HUDEP-2 (cell line): ENCODE measurements at regions not wholly inside any gene's neighbourhood (a gene's known extent, or its start where the extent isn't known, plus 50 kb on each side); places are given as distances from the start of the nearest gene placed in this dataset.
"Not testable (repeated sequence)": the region's sequence is repeated elsewhere in the genome, so short reads cannot be mapped to it uniquely, and the experiment has no call there.

Source experiments
- DNase-seq, 76 experiments: peaks; one replicate each; lab custom pipeline; 2025; ENCODE audit not compliant: unreplicated experiment in 76 of 76; lab: John Stamatoyannopoulos, UW

DNA sequence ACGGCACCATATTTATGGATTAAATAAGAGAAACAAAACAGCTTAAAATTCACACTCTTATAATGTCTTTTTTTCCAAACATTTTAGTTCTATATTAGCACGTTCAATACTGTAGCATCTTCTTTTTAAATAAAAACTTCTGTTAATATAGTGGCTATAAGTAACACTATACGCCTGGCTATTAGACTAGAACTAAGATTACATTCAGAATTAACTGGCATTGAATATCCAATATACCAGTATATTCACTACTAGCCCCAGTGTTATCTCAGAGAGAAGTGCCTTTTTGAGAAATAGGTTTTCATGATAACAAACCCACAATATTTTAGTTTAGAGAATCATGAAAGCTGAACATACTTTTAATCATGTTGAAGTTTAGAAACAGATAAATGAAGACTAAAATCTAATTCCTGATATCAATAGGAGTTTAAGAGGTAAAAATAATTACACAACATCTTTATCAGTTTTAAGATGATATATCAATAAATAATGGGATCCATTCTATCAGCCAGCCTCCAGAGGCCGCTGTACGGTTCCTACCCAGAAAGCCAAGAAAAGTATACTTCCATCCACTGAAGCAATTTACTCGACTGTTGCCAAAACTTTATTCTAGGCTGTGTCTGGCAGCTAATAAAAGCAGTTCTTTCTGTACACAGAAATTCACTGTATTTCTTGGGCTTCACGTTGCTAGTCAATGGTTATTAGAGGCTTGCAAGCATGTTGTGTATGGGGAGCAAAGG, 1113.4 kb upstream of the MIR17HG start:
- DNase-seq = peak in 1 of 76 experiments; percentile 7

DNA sequence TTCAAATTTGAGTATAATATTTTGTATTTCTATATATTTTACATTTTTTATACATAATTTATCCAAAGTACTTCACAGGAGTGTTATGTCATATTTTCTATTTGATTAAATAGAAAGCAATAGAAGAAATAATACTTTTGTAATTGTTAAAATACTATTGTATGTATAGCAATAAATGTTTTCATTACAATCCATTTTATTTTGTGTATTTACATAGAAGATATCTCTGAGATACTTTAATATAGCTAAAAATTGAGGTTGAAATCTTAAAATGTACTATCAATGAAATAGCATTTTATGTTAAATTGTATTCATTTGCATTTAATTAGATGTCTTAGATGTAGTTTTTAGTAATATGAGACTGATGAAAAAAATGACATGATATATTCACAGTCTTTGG, 1109.6 kb upstream of the MIR17HG start:
- DNase-seq = no peak

DNA sequence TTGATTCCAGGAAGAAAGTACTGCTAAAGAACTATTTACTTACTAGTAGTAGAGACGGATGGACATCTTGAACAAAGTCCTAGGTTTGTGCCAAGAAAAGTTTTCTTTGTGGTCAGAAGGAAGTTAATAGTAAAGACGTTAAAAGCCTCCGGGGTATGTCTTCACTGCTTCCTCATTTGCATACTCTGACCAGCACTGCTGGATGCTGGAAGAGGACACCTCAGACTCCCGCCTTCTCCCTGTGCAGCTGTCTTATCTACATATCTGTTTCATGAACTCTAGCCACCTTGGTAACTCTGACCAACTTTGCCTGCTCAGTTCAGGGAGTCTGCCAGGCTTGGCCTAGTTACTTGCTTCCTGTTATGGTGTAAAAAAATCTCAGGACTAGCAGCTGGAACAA, 1109.1 kb upstream of the MIR17HG start:
- DNase-seq = peak in 1 of 76 experiments; percentile 2

DNA sequence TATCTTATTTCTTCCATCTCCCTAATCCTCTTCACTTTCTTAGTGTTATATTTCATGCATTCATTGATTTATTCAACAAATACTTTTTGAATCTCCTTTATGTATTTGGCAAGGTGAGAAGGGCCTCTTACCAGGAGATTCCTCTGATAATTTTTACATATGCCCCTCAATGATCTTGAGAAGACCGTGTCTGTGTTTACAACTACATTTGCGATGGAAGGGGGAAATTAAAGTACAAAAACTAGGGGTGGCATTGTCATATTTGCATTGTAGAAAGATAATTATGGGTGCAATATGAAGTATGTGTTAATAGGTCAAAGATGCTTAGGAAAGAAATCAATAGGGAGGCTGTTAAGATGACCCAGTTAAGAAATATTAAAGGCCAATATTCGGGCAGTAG, 1108.4 kb upstream of the MIR17HG start:
- no peak for DNase-seq

DNA sequence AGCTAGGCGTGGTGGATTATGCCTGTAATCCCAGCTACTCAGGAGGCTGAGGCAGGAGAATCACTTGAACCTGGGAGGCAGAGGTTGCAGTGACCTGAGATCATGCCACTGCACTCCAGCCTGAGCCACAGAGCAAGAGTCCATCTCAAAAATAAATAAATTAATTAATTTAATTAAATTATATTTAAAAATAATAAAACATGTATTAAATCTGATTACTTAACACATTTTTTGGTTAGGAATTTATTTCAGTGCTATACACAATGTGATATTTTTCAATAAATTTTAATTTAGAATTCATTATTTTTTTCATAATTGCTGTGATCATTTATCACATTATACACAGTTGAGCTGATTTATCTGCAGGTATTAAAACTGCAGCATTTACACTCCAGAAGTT, 1101.5 kb upstream of the MIR17HG start:
- no peak for DNase-seq

DNA sequence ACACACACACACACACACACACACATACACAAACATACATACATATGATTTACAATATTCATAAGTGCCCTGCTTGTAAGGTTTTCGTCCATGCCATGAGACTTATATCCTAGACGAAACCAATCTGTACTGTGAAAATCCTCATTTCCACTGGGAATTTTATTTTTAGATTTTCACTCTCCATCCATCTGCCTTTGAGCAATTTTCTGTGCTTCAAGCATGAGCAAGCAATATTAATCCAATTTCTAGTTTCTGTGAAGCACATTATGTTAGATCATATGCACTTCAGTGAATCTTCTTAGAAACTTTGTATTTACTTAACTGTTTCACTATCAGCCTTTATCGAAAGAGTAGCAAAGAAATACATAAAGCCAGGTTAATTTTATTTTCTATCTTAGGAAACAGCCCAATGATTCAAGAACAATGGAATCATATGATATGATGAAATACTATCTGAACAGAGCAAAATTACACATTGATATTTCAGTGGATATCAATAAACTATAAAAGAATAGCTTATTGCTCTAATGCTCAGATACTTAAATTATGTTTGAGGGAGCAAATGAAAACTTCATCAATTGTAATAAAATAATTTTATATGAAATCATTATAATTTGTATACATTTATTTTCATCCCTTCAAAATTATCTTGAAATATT, 1100.7 kb upstream of the MIR17HG start:
- DNase-seq = no peak

DNA sequence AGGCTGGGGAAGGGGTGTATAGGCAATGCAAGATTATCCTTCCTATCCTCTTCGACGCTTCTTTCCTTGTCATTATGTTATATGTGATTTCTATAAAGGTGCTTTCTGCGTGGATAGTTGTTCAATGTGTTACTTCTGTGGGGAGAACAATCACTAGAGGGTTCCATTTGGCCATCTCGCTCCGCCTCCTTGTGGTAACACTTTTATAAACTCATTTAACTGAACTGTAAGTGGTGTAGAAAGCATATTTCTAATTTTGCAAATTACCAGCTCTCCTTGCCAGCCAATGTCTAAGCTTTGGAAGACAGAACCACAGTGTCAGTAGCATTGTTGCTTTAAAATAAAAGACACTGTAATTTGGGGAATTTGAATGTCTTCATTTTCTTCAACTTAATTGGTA, 1093.7 kb upstream of the MIR17HG start:
- DNase-seq = no peak

DNA sequence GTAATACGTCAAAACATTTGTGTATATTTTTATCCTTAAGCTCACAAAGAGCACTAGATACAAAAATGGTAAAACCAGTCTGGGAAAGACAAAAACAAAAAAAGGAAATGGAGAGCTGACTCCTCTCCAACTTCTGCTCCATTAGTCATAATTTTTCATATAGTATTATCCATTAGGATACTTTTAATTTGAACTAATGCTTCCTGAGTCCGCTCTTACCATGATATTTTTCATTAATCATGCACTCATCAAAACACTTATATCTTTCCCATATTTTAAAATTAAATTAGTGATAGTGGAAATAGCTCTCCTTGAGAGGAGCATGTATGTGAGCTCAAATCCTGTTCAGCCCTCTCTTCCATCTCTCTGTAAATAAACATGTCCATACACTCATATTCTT, 1093.0 kb upstream of the MIR17HG start:
- no peak for DNase-seq

DNA sequence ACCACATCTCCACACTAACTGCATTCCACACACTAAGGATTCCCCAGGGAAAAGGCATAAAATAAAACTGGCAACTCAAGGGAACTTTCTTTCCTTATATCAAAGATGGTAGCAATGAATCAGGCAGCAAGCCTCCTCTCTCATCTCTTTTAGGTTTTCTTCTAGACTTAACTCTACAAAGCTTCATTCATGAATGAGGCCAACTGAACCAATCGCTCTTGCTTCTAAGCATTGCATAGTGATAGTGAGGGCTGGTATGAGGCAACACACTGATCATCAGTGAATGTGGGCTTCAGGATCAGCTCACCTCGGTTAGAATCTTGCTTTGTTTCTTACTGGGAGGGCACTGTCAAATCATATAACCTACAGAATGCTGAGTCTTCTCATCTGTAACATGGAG, 1090.7 kb upstream of the MIR17HG start:
- DNase-seq = no peak

DNA sequence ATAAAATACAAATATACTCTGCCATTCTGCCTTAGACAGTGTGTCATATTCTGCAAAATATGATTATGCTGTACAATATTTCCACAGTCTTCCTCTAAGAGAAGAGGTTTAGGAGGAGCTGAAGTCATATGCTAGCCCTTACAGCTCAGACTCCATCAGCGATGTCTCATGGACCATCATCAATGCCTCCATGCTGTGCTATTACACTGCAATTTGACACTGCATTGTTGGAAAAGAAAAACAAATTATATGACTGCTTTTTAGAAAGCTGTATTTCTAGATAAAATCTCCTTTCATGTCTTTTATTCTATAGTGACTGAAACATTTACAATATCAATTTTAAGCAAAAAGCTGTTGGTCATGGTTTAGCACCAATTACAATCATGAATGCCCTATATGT, 1089.4 kb upstream of the MIR17HG start:
- no peak for DNase-seq

DNA sequence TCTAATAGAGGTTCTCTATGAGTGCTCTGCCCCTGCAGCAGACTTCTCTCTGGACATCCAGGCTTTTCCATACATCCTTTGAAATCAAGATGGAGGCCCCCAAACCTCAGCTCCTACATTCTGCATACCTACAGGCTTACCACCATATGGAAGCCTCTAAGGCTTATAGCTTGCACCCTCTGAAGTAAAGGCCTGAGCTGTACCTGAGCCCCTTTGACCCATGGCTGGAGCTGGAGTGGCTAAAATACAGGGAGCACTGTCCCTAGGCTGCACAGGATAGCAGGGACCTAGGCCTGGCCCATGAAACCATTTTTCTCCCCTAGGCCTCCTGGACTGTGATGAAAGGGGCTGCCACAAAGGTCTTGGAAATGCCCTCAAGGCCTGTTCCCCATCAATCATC, 1086.1 kb upstream of the MIR17HG start:
- no peak for DNase-seq

DNA sequence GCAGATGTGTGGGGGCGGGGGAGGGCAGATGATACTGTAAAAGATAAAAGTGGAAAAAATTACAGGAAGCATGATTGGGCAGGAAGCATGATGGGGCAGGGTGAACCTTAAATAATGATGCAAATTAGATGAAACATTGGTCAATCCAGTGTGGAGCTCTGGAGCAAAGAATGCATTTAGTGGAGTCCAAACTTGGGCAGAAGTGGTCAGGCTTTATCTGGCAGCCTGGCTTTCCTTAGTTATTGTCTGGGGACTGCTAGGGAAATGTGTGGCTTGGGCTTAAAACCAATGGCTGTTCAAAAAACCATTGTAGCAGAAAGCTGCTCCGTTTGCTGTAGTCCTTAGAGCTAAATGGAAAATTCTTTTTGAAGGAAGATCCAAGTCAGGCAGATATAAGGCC, 1077.3 kb upstream of the MIR17HG start:
- no peak for DNase-seq

DNA sequence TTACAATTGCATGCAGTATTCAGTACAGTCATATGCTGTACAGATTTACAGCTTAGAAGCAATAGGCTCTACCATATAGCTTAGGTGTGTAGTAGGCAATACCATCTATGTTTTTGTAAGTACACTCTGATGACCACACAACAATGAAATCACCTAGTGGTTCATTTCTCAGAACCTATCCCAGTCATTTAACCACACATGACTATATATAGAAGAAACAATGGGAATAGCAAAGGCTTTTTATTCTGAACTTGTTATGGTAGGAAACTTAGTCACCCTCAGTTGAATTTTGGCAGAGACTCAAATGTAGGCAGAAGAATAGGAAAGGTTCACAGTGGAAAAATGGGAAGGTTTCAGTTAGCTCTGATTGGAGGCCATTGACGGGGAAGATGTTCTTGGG, 1075.1 kb upstream of the MIR17HG start:
- no peak for DNase-seq

DNA sequence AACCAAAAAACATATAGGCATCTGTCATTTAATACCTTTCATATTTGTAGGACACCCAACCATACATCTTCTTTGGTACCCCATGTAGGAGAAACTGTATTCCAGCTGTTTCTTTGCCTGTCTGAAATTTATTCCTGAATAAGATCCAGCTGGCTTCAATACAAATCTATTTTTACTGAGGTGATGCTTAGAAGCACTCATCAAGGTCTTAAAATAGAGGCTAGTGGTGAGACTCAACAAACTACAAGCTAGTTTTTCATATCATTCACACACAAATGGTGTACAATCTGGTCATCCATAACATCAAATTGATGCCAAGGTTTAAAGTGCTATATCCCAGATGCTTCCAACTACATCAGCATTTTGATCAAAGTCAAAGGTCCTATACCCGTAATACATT, 1071.3 kb upstream of the MIR17HG start:
- DNase-seq = no peak

DNA sequence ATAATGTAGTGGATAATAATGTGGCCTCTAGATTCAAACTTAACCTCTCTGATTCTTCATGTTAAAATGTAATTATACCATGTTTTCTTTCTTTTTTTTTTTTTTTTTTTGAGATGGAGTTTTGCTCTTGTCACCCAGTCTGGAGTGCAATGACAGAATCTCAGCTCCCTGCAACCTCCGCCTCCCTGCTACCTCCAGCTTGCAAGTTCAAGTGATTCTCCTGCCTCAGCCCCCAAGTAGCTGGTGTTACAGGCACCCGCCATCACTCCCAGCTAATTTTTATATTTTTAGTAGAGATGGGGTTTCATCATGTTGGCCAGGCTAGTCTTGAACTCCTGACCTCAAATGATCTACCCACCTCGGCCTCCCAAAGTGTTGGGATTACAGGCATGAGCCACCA, 1069.3 kb upstream of the MIR17HG start:
- DNase-seq = not testable (repeated sequence)

DNA sequence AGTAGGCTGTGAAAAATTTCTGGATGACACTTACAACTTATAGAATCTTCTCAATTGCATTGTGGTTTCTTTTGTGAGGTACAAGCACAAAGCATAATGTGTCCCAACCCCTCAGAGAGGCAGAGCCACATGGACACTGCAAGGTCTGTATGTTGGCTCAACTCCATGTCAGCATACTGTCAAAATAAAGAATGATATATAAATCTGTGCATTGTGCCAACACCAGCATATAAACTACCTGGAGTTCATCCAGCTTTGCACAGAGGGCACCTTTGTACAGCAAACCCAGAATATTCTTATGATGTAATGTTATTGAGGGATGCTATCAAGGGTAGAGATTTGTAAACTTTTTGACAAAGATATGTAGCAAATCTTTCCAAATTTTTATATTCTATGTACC, 1065.8 kb upstream of the MIR17HG start:
- no peak for DNase-seq

DNA sequence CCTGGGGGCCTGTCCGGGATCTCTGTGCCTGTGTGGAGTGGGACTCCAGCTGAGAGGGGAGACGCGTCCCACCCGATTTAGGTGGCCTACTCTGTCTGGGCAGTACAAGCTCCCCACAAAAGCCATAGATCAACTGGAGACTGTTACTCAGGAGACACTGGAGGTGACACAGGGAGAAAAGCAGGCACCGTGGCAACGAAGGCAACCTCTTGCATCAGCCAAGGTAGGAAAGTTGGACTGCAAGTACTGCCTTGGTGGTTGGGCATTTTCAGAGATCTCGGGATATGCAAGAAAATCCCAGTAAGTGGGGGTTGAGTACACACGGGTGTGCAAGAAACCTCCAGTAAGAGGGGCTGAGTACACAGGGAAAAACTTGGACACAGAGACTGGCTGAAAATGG, 1060.0 kb upstream of the MIR17HG start:
- DNase-seq = no peak

DNA sequence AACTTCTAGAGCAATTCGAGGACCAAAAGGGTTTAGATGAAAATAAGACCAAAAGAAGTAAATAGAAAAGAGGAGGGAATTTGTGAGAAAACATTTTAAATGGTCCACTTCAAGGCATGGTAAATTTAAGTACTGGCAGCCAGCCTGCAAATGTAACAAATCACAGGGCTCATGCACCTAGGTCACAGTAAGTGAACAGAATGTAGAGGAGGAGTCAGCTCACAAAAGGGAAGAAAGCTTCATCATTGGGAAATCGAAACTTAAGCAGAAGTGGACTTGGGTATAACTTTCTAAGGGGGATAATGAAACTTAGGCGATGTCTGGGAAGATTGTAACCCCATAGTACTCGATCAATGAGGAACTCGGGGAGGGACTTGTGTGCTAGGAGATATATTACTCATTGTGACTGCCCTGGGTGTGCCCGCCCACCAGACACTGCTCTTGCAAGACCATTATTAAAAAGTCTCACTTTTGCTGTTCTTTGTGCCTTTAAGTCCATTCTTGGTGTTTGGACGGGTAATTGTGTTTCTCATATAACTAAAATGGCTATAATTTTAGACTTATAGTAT, 1053.6 kb upstream of the MIR17HG start:
- no peak for DNase-seq

DNA sequence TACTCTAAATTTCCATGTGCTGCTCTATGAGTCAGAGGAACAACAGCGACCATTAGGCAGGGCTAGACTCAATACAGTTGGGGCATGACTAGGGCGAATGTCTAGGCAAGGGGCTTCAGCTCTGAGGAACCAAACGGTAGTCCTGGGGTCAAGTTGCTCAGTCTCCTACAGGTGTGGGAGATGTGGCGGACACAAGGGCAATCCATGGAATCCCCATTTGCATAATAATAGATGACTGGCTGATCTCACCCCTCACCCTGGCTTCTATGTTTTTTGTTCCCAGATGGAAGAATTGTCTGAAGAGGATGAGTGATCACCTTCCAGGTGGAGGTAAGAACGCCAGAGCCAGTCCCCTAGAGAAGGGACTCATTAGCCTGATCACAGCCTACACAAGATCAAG, 1048.2 kb upstream of the MIR17HG start:
- DNase-seq = no peak

DNA sequence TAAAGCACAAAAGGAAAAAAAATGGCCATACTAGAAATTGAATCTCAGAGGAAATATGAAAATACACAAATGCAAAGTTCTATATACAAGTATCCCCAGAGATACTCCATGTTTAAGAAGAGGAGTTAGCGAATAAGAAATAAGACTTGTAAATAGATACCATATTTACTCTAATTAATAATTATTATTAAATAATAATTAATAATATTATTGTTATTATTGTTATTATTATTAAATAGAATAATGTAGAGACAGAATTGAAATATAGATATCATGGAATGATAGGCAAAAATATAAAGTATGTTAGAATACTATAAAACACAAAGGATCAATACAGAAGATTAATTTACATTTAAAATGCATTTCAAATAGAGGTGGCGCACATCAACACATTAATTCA, 1047.5 kb upstream of the MIR17HG start:
- DNase-seq = no peak

DNA sequence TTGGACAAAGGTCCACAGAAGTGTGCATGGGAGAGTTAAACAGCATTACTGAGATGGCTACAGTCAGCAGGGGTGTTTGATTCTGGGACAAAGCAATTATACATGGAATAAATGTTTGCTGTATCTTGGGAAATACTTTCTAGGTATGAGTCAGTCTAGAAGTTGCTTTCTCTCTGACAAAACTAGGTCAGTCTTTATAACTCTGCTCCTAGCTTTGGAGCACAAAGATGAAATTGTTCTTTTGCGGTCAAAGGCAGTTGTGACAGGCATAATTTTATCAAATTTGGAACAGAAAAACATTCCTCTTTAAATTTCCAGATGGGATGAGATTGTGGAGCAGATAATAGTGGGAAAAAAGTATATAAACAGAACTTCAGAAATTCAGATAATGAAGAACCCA, 1045.4 kb upstream of the MIR17HG start:
- DNase-seq = no peak

DNA sequence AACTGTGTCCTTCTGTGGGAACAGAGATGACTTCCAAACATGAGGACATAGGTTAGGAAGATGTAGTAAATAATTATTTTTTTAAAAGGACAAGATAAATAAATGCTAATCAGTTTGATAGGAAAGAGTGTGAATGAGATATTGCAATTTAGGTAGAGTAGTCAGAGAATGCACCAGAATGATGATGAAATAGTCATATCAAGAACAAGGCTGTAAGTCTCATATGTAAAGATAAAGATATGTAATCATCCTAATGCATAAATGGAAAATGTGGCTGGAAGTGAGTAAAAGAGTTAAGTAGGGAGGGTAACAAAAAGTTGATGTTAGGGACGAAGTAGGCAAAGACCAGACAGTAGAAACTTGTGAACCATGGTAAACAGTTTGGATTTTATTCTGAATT, 1041.7 kb upstream of the MIR17HG start:
- no peak for DNase-seq
